Ascending aorta (tissue), 2 donors: ENCODE measurements at regions not wholly inside any gene's neighbourhood (a gene's known extent, or its start where the extent isn't known, plus 50 kb on each side); places are given as distances from the start of the nearest gene placed in this dataset.

Source experiments
- DNase-seq, 2 donors: peaks; one replicate each; pipeline ENCODE4 v3.0.0-alpha.2; 2019; ENCODE audit warnings: low spot score in 2 of 2
- H3K27ac ChIP-seq, 2 donors: fragments of 200-600 bp; sonication (generic); one replicate each; pipeline ENCODE4 v1.5.1; 2016 to 2017; ENCODE audit warnings: mild to moderate bottlenecking in 1 of 2
- H3K27me3 ChIP-seq: fragments of 200-600 bp; sonication (generic); one replicate; pipeline ENCODE4 v1.5.1; 2017
- H3K36me3 ChIP-seq, 2 donors: fragments of 200-600 bp; sonication (generic); one replicate each; pipeline ENCODE4 v1.5.1; 2016
- H3K4me1 ChIP-seq, 2 donors: fragments of 200-600 bp; sonication (generic); one replicate each; pipeline ENCODE4 v1.5.1; 2016 to 2017; ENCODE audit warnings: mild to moderate bottlenecking in 1 of 2
- H3K4me3 ChIP-seq, 2 donors: fragments of 200-600 bp; sonication (generic); one replicate each; pipeline ENCODE4 v1.5.1; 2016 to 2017; ENCODE audit warnings: mild to moderate bottlenecking in 1 of 2
- H3K9me3 ChIP-seq, 2 donors: fragments of 200-600 bp; sonication (generic); one replicate each; pipeline ENCODE4 v1.5.1; 2016
- intact Hi-C: fragments of 100-400 bp; cut with DNase I; formaldehyde crosslinking; loops from one replicate; pipeline ENCODE4 v1.15.1; 2023
- TF ChIP-seq, protein P1 (sequence below), 3 experiments: fragments of 200-600 bp in 2 of 3; fragments of 450-650 bp in 1 of 3; sonication (generic) in 2 of 3; IDR thresholded peaks; one replicate each; pipeline ENCODE4 v1.5.1; 2016 to 2019; ENCODE audit warnings: antibody characterized with exemption in 3 of 3, mild to moderate bottlenecking in 1 of 3, moderate library complexity in 1 of 3

DNA sequence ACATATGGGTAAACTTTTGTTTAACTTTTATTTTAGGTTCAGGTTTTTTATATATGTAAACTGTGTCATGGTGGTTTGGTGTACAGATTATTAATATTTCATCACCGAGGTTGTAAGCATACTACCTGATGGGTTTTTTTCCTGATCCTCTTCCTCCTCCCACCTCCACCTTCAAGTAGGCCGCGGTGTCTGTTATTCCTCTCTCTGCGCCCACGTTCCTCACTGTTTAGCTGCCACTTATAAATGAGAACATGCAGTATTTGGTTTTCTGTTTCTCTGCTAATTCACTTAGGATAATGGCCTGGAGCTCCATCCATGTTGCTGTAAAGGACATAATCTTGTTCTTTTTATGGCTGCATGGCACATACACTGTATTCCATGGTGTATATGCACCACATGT lies 1000.0 kb upstream of the CELF2 start:
- Histone ChIP-seq H3K9me3 (no peaks in the 10 kb centered on the region), H3K27me3 (no peaks in the 10 kb centered on the region), H3K4me1 (no peaks in the 10 kb centered on the region), H3K27ac (no peak overlapping the region), H3K36me3 (no peaks in the 10 kb centered on the region), H3K4me3 (no peak overlapping the region)
- intact Hi-C loops = no loop called here
- TF ChIP-seq, protein P1, sequence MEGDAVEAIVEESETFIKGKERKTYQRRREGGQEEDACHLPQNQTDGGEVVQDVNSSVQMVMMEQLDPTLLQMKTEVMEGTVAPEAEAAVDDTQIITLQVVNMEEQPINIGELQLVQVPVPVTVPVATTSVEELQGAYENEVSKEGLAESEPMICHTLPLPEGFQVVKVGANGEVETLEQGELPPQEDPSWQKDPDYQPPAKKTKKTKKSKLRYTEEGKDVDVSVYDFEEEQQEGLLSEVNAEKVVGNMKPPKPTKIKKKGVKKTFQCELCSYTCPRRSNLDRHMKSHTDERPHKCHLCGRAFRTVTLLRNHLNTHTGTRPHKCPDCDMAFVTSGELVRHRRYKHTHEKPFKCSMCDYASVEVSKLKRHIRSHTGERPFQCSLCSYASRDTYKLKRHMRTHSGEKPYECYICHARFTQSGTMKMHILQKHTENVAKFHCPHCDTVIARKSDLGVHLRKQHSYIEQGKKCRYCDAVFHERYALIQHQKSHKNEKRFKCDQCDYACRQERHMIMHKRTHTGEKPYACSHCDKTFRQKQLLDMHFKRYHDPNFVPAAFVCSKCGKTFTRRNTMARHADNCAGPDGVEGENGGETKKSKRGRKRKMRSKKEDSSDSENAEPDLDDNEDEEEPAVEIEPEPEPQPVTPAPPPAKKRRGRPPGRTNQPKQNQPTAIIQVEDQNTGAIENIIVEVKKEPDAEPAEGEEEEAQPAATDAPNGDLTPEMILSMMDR (IDR thresholded peaks at IDR 0.05) = no peak
- no peak for DNase-seq

DNA sequence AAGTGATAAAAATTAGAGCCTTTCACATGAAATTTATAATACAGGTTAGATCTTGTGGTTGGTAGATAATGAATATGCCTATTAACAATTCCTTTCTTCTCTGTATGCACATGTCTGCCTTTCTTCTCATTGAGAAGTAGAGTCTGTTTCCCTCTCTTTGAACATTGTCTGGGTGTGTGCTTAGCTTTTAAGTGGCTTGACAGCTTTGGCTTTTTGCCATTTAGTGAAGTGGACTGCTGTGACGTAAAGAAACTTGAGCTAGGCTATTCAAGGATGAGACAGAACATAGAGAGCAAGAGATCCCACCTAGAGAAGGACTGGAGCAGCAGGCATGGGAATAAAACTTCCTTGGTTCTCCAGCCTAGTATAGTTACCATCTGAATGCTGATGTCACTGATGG lies 996.7 kb upstream of the CELF2 start:
- H3K27me3 ChIP-seq = no peaks in the 10 kb centered on the region
- intact Hi-C loops = no loop called here
- no peak overlapping the region for H3K4me3 ChIP-seq
- no peaks in the 10 kb centered on the region for H3K9me3 ChIP-seq
- H3K36me3 ChIP-seq = no peaks in the 10 kb centered on the region
- H3K4me1 ChIP-seq = no peaks in the 10 kb centered on the region
- no peak overlapping the region for H3K27ac ChIP-seq
- TF ChIP-seq, protein P1 (IDR thresholded peaks at IDR 0.05) = no peak
- DNase-seq = no peak

DNA sequence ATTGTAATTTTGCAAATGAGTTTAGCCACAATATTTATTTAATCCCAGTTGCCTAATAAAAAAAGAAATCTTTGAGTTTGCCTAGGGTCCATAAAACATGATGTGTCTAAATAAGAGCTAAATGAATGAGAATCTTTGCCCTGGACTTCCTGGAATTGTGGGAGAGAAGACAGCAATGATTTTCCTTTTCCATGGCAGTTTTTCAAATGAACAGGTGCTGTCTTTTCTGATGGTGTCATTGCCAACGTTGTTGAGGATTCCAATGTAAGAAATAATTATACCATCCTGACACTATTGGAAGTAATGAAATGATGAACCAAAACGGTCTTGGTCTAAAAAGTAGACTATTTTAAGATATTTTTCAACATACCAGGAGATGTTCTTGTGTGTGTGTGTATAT lies 984.7 kb upstream of the CELF2 start:
- intact Hi-C loops = no loop called here
- no peaks in the 10 kb centered on the region for H3K27me3 ChIP-seq
- H3K9me3 ChIP-seq = no peaks in the 10 kb centered on the region
- DNase-seq = no peak
- H3K36me3 ChIP-seq = no peaks in the 10 kb centered on the region
- H3K4me3 ChIP-seq = no peak overlapping the region
- no peak overlapping the region for H3K27ac ChIP-seq
- TF ChIP-seq, protein P1 (IDR thresholded peaks at IDR 0.05) = no peak
- H3K4me1 ChIP-seq = no peaks in the 10 kb centered on the region

DNA sequence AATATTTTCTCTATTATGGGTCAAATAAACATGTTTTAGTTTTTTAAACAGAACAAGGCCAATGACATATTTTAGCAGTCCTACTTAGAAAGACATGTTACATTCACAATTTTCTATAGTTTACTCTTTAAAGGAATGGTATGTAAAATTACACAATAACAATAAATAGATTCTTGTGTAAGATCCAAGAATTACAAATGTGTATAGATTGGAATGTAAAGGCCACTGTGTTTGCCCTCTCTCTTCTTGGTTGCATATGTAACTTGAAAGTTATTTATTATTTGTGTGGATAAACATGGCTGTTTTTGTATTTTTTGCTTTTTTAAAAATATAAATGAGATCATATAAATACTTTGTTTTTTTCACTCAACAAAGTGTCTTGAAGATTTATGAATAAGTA lies 979.3 kb upstream of the CELF2 start:
- TF ChIP-seq, protein P1 (IDR thresholded peaks at IDR 0.05) = no peak
- Histone ChIP-seq H3K4me3 (no peak overlapping the region), H3K36me3 (no peaks in the 10 kb centered on the region), H3K27me3 (no peaks in the 10 kb centered on the region), H3K4me1 (no peaks in the 10 kb centered on the region), H3K27ac (no peak overlapping the region), H3K9me3 (no peaks in the 10 kb centered on the region)
- intact Hi-C loops = no loop called here
- DNase-seq = no peak

DNA sequence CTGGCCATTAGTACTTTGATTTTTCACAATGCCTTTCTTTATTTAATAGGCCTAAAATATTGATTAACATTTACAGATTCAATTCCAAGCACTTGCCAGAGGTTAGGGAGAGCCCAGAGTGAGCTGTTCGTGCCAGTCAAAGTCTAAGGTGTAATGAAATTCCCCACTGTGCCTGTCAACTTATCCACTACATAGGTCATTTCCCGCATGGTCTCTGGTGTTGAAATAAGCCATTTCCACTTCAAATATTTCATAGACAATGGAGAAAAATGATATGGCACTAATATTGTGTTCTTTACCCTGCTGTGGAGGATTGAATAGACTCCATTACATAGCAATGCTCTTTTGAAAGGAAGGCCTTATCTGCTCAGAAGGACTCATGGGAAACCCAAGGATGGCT lies 978.1 kb upstream of the CELF2 start:
- no peak overlapping the region for H3K4me3 ChIP-seq
- H3K4me1 ChIP-seq = no peaks in the 10 kb centered on the region
- no peaks in the 10 kb centered on the region for H3K36me3 ChIP-seq
- H3K27me3 ChIP-seq = no peaks in the 10 kb centered on the region
- no peak overlapping the region for H3K27ac ChIP-seq
- TF ChIP-seq, protein P1 (IDR thresholded peaks at IDR 0.05) = no peak
- no peak for DNase-seq
- intact Hi-C loops = no loop called here
- H3K9me3 ChIP-seq = no peaks in the 10 kb centered on the region

DNA sequence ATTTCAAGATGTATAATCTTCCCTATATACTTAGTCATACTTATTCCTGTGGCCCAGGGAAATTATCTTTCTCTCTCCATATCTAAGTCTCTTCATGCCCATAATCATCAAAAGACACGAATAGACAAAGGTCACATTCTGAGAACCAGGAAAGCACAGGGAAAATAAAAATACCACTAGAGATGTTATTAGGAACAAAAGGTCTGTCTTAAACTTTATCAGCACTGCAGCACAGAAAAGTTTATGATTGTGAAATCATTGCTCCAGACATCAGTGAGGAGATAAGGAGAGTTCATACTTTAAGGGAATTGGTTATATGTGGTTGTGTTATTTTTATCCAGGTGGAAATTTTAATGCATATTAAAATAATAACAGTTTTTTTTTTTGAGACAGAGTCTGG lies 974.6 kb upstream of the CELF2 start:
- H3K27ac ChIP-seq = no peak overlapping the region
- no peak overlapping the region for H3K4me3 ChIP-seq
- H3K9me3 ChIP-seq = no peaks in the 10 kb centered on the region
- no peak for DNase-seq
- no peaks in the 10 kb centered on the region for H3K4me1 ChIP-seq
- no peaks in the 10 kb centered on the region for H3K27me3 ChIP-seq
- TF ChIP-seq, protein P1 (IDR thresholded peaks at IDR 0.05) = no peak
- no peaks in the 10 kb centered on the region for H3K36me3 ChIP-seq
- intact Hi-C loops = no loop called here
